PC-9 (cell line): ENCODE measurements at regions not wholly inside any gene's neighbourhood (a gene's known extent, or its start where the extent isn't known, plus 50 kb on each side); places are given as distances from the start of the nearest gene placed in this dataset.

Source experiments
- EZH2 ChIP-seq: fragments of 200-600 bp; sonication (generic); IDR thresholded peaks from 2 replicates; pipeline ENCODE4 v1.8.0; 2017; ENCODE audit warnings: antibody characterized with exemption, low read depth
- TF ChIP-seq, protein P1 (sequence below): fragments of 200-600 bp; sonication (generic); conservative IDR thresholded peaks from 2 replicates; pipeline ENCODE4 v1.6.1; 2017; ENCODE audit warnings: mixed run types, antibody characterized with exemption, mild to moderate bottlenecking, moderate library complexity

DNA sequence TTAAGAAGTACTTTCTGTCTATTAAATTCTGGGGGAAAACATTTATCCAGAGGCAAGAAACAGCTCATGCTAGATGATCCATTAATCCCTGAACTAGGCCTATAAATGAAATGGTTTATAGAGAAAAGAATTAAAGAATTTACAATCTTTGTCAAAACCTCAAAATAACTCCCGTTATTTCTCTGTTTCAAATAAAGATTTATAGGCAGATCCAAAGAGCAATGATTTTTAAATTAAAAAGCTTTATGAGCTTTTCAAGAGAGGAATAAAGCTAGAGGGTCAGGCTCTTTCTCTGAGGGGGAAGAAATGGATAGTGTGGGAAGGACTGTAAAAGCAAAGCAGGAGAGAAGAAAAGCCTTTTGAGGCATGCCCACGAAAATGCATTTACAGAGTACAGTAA lies 82.5 kb upstream of the OGFRL1 start:
- TF ChIP-seq, protein P1, sequence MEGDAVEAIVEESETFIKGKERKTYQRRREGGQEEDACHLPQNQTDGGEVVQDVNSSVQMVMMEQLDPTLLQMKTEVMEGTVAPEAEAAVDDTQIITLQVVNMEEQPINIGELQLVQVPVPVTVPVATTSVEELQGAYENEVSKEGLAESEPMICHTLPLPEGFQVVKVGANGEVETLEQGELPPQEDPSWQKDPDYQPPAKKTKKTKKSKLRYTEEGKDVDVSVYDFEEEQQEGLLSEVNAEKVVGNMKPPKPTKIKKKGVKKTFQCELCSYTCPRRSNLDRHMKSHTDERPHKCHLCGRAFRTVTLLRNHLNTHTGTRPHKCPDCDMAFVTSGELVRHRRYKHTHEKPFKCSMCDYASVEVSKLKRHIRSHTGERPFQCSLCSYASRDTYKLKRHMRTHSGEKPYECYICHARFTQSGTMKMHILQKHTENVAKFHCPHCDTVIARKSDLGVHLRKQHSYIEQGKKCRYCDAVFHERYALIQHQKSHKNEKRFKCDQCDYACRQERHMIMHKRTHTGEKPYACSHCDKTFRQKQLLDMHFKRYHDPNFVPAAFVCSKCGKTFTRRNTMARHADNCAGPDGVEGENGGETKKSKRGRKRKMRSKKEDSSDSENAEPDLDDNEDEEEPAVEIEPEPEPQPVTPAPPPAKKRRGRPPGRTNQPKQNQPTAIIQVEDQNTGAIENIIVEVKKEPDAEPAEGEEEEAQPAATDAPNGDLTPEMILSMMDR, result no peak
- TF ChIP-seq EZH2, result no peak
